ENCODE measurements at regions not wholly inside any gene's neighbourhood (a gene's known extent, or its start where the extent isn't known, plus 50 kb on each side); places are given as distances from the start of the nearest gene placed in this dataset.

DNA sequence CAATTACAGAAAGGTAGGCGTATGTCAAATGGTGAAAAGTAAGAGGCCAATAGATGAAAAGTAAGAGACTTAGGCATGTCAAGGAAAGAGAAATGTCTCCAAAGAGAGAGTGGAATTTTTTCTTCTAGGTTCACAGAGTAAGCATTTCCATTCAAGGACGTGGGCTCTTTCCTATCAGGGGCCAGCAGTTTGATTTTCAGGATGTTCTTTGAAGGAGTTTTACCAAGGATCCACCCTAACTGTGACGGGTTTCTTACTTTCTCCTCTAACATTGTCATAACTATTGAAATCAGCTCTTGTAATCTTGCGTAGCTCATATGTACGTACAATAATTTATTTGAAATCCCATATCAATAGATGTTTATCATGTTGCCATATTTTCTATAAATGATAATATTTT, 2112.2 kb upstream of the RAG2 start (continued):
- TF ChIP-seq, protein P1, sequence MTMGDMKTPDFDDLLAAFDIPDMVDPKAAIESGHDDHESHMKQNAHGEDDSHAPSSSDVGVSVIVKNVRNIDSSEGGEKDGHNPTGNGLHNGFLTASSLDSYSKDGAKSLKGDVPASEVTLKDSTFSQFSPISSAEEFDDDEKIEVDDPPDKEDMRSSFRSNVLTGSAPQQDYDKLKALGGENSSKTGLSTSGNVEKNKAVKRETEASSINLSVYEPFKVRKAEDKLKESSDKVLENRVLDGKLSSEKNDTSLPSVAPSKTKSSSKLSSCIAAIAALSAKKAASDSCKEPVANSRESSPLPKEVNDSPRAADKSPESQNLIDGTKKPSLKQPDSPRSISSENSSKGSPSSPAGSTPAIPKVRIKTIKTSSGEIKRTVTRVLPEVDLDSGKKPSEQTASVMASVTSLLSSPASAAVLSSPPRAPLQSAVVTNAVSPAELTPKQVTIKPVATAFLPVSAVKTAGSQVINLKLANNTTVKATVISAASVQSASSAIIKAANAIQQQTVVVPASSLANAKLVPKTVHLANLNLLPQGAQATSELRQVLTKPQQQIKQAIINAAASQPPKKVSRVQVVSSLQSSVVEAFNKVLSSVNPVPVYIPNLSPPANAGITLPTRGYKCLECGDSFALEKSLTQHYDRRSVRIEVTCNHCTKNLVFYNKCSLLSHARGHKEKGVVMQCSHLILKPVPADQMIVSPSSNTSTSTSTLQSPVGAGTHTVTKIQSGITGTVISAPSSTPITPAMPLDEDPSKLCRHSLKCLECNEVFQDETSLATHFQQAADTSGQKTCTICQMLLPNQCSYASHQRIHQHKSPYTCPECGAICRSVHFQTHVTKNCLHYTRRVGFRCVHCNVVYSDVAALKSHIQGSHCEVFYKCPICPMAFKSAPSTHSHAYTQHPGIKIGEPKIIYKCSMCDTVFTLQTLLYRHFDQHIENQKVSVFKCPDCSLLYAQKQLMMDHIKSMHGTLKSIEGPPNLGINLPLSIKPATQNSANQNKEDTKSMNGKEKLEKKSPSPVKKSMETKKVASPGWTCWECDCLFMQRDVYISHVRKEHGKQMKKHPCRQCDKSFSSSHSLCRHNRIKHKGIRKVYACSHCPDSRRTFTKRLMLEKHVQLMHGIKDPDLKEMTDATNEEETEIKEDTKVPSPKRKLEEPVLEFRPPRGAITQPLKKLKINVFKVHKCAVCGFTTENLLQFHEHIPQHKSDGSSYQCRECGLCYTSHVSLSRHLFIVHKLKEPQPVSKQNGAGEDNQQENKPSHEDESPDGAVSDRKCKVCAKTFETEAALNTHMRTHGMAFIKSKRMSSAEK (CRISPR knock-in tag; IDR thresholded peaks at IDR 0.05; ENCODE audit: borderline replicate concordance), result no peak
- TF ChIP-seq HMGXB4 (CRISPR knock-in tag; IDR thresholded peaks at IDR 0.05), result no peak
- no peak for TF ChIP-seq NFYB (CRISPR knock-in tag; conservative IDR thresholded peaks at IDR 0.05; ENCODE audit: low read depth)

- POLR2A ChIA-PET, result no interaction called here
- ATAC-seq, result no peak
- no peak overlapping the region for H3K4me3 Mint-ChIP-seq
- peaks cover 72% of the 10 kb centered on the region for H3K9me3 Mint-ChIP-seq
- CTCF ChIA-PET, result no interaction called here
- no peak for DNase-seq (ENCODE audit: low spot score)
- TF ChIP-seq KAT7 (CRISPR knock-in tag; IDR thresholded peaks at IDR 0.05; ENCODE audit: borderline replicate concordance) (no peak), GTF2I (CRISPR knock-in tag; conservative IDR thresholded peaks at IDR 0.05) (no peak), E2F1 (CRISPR knock-in tag; IDR thresholded peaks at IDR 0.05) (no peak), NR1H2 (CRISPR knock-in tag; IDR thresholded peaks at IDR 0.05) (no peak), STAT6 (CRISPR knock-in tag; conservative IDR thresholded peaks at IDR 0.05; ENCODE audit: low read depth) (no peak), ZBTB21 (CRISPR knock-in tag; IDR thresholded peaks at IDR 0.05; ENCODE audit: borderline replicate concordance) (no peak), EMX1 (CRISPR knock-in tag; IDR thresholded peaks at IDR 0.05) (no peak), GABPB1 (CRISPR knock-in tag; IDR thresholded peaks at IDR 0.05) (no peak), ZNF317 (CRISPR knock-in tag; IDR thresholded peaks at IDR 0.05; ENCODE audit: borderline replicate concordance, low read depth) (no peak), NR3C1 (CRISPR knock-in tag; conservative IDR thresholded peaks at IDR 0.05; ENCODE audit: low read depth) (no peak), ZNF232 (CRISPR knock-in tag; IDR thresholded peaks at IDR 0.05) (no peak)
- TF ChIP-seq, protein P2, sequence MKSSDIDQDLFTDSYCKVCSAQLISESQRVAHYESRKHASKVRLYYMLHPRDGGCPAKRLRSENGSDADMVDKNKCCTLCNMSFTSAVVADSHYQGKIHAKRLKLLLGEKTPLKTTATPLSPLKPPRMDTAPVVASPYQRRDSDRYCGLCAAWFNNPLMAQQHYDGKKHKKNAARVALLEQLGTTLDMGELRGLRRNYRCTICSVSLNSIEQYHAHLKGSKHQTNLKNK (CRISPR knock-in tag; IDR thresholded peaks at IDR 0.05), result no peak
- H3K36me3 Mint-ChIP-seq, result peaks cover 58% of the 10 kb centered on the region
- H3K4me1 Mint-ChIP-seq, result no peaks in the 10 kb centered on the region
- peaks cover 2% of the 10 kb centered on the region; the same call in 1 of the 2 replicates for H3K27me3 Mint-ChIP-seq (ENCODE audit: low read depth)
- H3K27ac Mint-ChIP-seq, result no peak overlapping the region
These were observed 2102.1 kb upstream of the RAG2 start for GRCh38 chr11:38700111-38700510.

All from WTC11 (cell line).